ENCODE measurements at regions not wholly inside any gene's neighbourhood (a gene's known extent, or its start where the extent isn't known, plus 50 kb on each side); places are given as distances from the start of the nearest gene placed in this dataset.

DNA sequence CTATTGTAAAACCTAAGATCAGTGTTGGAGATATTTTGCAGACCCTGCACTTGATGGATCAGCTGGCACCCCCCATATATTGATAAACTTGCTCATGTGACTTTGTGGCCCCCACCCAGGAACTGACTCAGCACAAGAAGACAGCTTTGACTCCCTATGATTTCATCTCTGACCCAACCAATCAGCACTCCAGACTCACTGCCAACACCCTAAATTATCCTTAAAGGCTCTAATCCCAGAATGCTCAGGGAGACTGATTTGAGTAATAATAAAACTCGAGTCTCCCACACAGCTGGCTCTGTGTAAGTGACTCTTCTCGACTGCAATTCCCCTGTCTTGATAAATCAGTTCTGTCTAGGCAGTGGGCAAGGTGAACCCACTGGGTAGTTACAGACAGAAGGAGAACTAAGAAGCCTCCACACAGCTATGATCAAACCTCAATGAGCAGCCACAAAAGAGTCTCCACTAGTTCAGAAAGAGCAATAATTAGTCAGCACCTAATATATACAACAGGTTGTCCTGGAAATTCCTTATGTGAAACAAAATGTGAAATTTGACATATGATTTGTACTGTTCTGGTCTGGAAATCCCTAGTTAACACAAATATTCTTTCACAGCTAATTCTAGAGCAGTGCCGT lies 52.2 kb downstream of the ACTL7B start:
- H3K27ac Mint-ChIP-seq = no peak overlapping the region
- H3K9me3 Mint-ChIP-seq = no peaks in the 10 kb centered on the region
- no peak overlapping the region for H3K4me3 Mint-ChIP-seq
- no peaks in the 10 kb centered on the region for H3K36me3 Mint-ChIP-seq
- no peaks in the 10 kb centered on the region for H3K27me3 Mint-ChIP-seq
- no peaks in the 10 kb centered on the region for H3K4me1 Mint-ChIP-seq

DNA sequence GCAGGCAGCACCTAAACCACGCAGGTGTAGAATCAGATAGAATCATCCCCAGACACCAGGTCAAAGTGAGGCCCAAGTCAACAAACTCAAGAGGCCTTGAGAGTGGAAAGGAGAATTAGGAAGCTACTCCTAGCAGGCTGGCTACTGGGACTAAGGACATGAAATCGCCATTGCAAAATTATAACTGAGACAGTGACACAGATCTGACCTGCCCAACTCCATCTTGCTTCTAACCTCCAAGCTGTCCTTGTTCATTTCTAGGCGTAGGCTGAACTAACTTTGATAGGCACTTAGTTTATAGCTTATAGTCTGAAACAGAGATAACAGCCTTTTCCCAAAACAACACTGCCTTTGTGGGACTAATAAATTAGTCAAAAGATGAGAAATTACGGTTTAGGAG lies 52.8 kb downstream of the ACTL7B start:
- Mint-ChIP-seq H3K36me3 (no peaks in the 10 kb centered on the region), H3K4me1 (no peaks in the 10 kb centered on the region), H3K9me3 (no peaks in the 10 kb centered on the region), H3K27me3 (no peaks in the 10 kb centered on the region), H3K27ac (no peak overlapping the region), H3K4me3 (no peak overlapping the region)

DNA sequence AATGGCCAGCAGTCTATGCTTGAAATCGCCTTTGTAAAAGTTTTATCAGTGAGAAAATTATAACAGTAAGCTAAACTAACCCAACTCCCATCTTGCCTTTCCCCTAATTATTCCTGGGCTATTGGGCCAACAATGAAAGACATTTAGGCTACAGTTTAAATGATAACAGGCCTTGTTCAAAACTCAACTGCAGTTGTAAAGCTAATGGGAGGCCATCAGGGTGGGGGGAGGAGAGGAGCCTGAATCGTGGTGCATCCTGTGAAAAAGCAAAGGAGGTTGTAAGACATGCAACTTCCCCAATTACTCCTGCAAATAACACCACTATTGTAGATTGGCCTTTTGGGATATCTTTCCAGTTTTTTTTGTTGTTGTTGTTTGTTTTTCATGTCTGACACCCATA lies 53.8 kb downstream of the ACTL7B start:
- no peak overlapping the region for H3K27ac Mint-ChIP-seq
- H3K27me3 Mint-ChIP-seq = no peaks in the 10 kb centered on the region
- no peak overlapping the region for H3K4me3 Mint-ChIP-seq
- H3K4me1 Mint-ChIP-seq = no peaks in the 10 kb centered on the region
- no peaks in the 10 kb centered on the region for H3K36me3 Mint-ChIP-seq
- H3K9me3 Mint-ChIP-seq = no peaks in the 10 kb centered on the region

DNA sequence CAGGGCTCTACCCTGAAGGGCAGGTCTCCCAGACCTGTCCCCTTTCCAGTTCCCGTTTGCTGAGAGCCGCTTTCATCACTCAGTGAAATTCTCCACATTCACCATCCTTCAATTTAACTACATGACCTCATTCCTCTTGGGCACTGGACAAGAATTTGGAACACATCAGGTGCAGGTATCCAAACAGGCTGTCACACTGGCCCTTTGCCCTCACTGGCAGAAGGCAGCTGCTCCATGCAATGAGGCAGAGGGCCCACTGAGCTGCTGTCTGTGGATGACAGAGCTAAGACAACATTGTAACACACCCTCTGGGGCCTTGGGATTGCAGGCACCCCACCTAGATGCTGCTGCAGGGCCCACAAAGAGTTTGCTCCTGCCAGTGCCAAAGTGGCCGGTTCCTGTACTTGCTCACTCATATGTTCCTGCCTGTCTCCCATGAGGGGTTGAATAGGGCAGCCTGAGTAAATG lies 55.1 kb downstream of the ACTL7B start:
- Mint-ChIP-seq H3K9me3 (no peaks in the 10 kb centered on the region), H3K27ac (no peak overlapping the region), H3K27me3 (no peaks in the 10 kb centered on the region), H3K4me1 (no peaks in the 10 kb centered on the region), H3K36me3 (no peaks in the 10 kb centered on the region), H3K4me3 (no peak overlapping the region)

DNA sequence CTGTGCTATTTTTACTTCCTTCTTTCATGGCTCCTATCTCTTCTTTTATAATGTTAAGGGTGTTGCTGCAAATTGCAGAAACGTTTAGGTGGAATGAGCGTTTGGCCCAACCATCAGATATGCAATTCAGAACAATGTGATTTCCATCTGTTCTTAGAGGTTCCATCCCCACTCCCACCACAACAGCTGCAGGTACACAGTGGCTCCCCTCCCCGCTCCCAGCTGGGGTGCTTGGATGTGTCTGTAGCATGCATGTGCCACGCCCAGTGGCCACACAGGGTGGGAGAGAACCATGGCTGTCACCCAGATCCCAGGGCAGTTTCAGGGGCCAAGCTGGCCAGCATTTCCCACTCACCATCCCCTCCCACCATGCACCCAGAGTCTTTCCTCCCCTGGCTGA lies 62.2 kb downstream of the ACTL7B start:
- Mint-ChIP-seq H3K9me3 (no peaks in the 10 kb centered on the region), H3K27ac (no peak overlapping the region), H3K4me3 (no peak overlapping the region), H3K36me3 (no peaks in the 10 kb centered on the region), H3K4me1 (no peaks in the 10 kb centered on the region), H3K27me3 (no peaks in the 10 kb centered on the region)

DNA sequence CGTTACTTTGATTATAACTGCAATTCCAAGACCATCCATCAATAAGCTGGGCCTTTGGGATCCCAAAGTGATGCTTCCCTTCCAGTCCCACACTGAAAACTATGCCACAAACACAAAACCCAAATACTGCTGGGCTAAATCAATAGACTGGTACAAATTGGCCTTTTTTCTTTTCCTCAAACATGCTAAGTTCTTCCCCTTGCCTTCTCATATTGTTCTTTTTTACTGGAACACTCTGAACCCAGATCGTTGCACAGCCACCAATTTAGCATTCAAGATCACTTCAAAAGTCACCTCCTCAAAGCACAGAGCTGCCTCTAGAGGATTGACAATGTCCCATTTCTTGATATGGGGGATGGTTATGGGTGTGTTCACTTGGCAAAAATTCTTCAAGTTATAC lies 66.0 kb downstream of the ACTL7B start:
- Mint-ChIP-seq H3K4me1 (no peaks in the 10 kb centered on the region), H3K27me3 (peaks cover 1% of the 10 kb centered on the region), H3K27ac (no peak overlapping the region), H3K36me3 (no peaks in the 10 kb centered on the region), H3K4me3 (no peak overlapping the region), H3K9me3 (no peaks in the 10 kb centered on the region)

DNA sequence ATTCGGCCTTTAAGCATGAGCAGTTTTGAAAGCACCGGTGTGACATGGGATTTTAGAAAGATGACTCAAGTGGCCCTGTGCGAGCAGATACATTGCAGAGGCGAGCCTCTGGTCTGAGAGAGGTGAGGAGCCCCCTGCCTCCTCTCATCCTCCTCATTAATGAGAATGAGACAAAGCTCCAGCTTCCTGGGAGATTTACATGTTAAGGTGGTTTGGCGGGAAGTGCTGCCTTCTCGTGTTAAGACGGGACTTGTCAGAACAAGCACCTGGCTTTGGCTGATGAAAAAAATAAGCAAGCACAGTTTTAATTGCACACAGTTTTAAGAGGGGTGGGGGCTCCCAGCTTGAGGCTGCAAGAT lies 68.1 kb downstream of the ACTL7B start:
- no peak overlapping the region for H3K27ac Mint-ChIP-seq
- H3K4me3 Mint-ChIP-seq = no peak overlapping the region
- H3K4me1 Mint-ChIP-seq = no peaks in the 10 kb centered on the region
- peaks cover 1% of the 10 kb centered on the region for H3K27me3 Mint-ChIP-seq
- no peaks in the 10 kb centered on the region for H3K9me3 Mint-ChIP-seq
- no peaks in the 10 kb centered on the region for H3K36me3 Mint-ChIP-seq

DNA sequence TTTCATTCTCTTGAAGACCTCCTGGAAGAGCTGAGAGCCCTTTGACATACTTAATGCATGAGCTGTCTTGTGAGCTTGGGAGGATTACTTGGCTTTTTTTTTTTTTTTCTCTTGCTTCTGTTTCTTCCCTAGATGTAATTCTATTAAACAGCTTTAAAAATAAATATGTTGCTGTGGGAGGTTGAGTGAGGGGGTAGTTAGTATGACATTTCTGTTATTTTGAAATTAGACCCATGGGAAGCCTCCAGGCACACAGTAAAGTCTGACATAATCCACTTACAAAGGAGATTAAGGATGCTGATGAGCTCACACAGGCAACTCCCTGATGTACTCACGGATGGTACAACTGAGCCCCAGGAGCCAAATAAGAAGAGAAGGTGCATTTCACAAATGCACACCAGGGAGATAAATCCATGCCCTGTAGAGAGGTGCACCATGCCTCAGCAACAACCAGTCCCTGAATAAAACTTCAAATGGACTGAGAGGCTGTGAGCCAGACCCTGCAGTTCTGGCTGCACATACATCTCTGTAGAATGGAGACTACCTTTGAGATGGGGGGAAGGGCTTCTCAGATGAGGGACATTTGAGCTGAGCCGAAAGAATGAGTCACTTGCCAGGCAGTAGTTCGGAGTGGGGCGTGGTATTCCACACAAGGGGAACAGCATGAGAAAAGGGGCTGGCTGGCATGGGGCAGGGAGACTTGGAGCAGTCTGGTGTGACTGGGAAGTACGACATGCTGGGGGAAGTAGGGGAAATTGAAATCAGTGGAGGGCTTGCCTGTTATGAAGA lies 68.7 kb downstream of the ACTL7B start:
- Mint-ChIP-seq H3K36me3 (no peaks in the 10 kb centered on the region), H3K4me3 (no peak overlapping the region), H3K4me1 (no peaks in the 10 kb centered on the region), H3K27ac (no peak overlapping the region), H3K27me3 (peaks cover 1% of the 10 kb centered on the region), H3K9me3 (no peaks in the 10 kb centered on the region)

DNA sequence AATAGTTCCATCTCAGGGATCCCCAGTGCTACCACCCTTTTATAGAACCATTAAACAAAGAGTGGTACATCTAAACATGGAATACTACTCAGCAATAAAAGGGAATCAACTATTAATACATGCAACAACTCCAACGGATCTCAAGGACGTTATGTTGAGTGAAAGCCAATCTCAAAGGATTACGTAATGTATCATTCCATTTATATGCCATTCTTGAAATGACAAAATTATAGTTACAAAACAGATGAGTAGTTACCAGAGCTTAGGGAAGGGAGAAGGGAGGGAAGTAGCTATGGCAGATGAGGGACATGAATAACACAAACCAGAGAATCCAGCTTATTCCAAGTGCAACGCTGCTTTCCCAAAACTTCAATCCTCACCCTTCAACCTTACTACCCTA lies 69.5 kb downstream of the ACTL7B start:
- no peaks in the 10 kb centered on the region for H3K36me3 Mint-ChIP-seq
- no peaks in the 10 kb centered on the region for H3K4me1 Mint-ChIP-seq
- H3K27me3 Mint-ChIP-seq = peaks cover 1% of the 10 kb centered on the region
- no peak overlapping the region for H3K4me3 Mint-ChIP-seq
- no peaks in the 10 kb centered on the region for H3K9me3 Mint-ChIP-seq
- no peak overlapping the region for H3K27ac Mint-ChIP-seq

DNA sequence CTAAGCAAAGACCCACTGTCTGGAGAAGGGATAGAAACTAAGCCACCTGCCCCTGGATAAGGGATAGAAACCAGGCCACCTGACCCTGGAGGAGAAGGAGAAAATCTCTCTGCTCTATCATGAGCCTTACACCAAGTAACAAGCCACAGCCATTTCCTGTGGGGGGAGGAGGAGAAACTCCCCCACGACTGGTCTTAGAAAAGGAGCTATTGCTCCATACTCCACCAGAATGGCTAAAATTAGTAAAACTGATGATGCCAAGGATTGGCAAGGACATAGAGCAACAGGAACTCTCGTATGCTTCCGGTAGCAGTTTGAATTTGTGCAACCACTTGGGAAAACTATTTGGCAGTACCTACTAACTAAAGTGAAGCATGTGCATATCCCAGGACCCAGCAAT lies 70.8 kb downstream of the ACTL7B start:
- Mint-ChIP-seq H3K4me1 (no peaks in the 10 kb centered on the region), H3K27me3 (peaks cover 3% of the 10 kb centered on the region), H3K36me3 (no peaks in the 10 kb centered on the region), H3K9me3 (no peaks in the 10 kb centered on the region), H3K27ac (no peak overlapping the region), H3K4me3 (no peak overlapping the region)

DNA sequence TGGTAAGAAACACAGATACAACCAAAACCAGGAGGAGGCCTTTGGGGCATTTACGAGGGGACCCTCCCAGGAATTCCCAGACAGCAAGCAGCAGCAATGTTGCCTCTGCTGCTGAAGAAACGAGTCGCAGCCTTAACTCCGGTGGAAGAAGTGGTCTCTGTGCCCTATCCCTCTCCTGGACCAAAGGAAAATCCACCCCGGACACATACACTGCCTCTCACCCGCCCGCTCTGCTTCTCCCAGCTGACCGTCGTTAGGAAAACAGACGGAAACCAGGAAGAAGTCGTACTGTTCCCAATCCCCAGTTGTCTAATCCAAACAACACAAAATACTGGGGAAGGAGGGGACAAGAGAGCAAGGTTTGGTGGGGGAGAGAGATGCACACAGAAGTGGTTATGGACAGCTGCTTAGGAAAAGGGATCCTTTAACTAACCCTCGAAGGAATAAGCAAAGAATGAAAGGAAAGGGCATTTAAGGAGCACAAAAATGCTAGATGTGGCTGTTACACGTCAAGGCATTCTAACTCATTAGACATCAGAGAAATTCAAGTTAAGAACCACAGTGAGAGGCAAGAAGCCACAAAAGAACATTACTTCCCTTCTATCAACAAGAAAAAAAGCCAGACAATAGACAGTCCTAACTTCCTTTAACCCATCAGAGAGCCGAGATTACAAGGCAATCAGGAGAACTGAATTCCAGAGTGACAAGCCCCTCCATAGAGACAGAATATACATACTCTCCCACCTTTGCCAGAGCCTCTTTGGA lies 71.9 kb downstream of the ACTL7B start:
- no peak overlapping the region for H3K4me3 Mint-ChIP-seq
- H3K27ac Mint-ChIP-seq = no peak overlapping the region
- H3K27me3 Mint-ChIP-seq = peaks cover 5% of the 10 kb centered on the region
- H3K9me3 Mint-ChIP-seq = no peaks in the 10 kb centered on the region
- no peaks in the 10 kb centered on the region for H3K36me3 Mint-ChIP-seq
- no peaks in the 10 kb centered on the region for H3K4me1 Mint-ChIP-seq

DNA sequence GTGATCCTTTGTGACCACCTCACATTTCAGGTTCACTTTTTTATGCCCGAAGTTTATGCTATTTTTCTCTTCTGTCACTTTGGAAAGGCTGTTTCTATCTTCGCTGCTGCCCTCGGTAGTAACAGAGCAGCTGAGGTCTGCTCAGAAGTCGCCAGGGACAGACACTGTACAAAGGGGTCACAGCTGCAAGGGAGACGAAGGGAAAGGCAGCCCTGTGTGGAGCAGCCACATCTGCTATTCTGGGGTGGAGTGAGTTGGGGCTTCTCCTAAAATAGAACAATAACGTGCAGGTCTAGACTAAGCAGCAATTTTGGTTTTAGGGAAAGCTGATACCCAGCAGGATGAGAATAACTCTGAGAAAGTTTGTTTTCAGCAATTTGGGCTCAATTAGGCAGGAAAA lies 72.5 kb downstream of the ACTL7B start:
- Mint-ChIP-seq H3K27me3 (peaks cover 5% of the 10 kb centered on the region), H3K9me3 (no peaks in the 10 kb centered on the region), H3K36me3 (no peaks in the 10 kb centered on the region), H3K27ac (no peak overlapping the region), H3K4me3 (no peak overlapping the region), H3K4me1 (no peaks in the 10 kb centered on the region)

DNA sequence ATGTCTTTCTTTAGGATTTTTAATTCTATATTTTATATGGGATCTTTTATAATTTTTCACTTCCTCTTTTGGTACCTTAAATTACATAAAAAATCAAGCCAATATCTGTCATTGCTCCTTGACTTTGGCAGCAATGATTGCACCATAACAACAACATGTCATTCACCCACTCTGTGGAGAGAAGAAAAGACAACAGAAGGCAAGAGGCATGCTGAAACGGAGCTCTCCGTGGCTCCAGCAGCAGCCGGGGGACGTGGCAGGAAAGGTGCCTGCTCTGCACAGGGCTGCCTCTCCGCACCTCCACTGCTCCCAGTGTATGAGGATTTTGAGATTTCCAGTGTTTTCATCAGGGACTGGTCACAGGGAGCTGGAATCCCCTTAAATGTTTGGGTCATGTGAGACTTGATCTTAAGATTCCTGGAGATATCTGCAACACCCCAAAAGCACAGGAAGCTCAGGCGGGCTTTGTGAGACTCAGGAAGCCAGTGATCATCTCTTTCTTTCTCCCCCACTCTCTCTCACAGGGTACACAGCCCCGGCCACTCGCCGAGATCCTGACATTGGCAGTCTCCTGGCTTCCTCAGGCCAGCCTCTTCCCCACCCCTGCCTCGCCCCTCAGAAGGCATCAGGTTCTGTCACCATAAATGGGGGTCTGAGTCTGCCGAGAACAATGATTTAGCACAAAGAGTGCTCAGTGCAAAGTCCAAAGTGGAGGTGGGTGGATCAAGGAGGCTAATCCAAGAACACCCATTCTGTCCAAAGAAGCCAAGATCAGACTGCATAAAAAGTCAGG lies 74.6 kb downstream of the ACTL7B start:
- Mint-ChIP-seq H3K9me3 (no peaks in the 10 kb centered on the region), H3K27ac (no peak overlapping the region), H3K4me3 (no peak overlapping the region), H3K36me3 (no peaks in the 10 kb centered on the region), H3K27me3 (peaks cover 7% of the 10 kb centered on the region), H3K4me1 (no peaks in the 10 kb centered on the region)

DNA sequence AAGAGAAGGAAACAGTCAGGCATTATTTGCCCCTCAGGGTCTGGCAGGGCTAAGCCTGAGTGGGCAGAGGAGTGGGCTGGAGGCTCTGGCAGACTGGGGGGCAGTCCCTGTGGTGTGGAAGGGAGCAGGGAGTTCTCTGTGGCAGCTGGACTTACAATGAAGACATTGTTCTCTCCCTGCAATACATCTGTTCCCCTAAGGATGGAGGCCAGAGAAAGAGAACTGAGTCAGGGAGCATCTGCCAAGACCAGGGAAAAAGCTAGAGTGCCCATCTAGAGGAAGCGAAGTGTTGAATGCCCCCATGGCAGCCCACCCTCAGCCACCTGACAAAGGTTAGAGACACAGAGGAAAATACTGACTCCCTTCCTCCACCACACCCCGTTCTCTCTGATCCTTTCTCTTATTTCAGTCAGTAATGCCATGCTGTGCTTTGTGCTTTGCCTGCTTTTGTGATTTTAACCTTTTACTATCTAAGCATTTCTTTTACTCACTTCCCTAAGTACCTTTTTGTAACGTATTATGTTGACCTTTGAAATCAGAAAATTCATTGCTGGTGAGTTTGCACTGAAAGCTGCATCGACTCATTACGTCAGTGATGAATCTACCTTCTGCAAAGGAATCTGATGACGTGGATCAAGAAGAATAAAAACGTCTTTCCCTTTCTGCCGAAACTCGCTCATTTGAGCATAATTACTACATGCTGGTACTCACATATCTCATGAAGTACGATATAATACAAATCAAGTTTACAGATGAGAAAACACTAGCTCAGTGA lies 76.0 kb downstream of the ACTL7B start:
- Mint-ChIP-seq H3K36me3 (no peaks in the 10 kb centered on the region), H3K27ac (no peak overlapping the region), H3K4me3 (no peak overlapping the region), H3K9me3 (no peaks in the 10 kb centered on the region), H3K27me3 (peaks cover 7% of the 10 kb centered on the region), H3K4me1 (no peaks in the 10 kb centered on the region)
